ENCODE measurements at regions not wholly inside any gene's neighbourhood (a gene's known extent, or its start where the extent isn't known, plus 50 kb on each side); places are given as distances from the start of the nearest gene placed in this dataset.
"Not testable (repeated sequence)": the region's sequence is repeated elsewhere in the genome, so short reads cannot be mapped to it uniquely, and the experiment has no call there.

- no peak for DNase-seq
- H3K9me3 Mint-ChIP-seq, result no peaks in the 10 kb centered on the region
- no peaks in the 10 kb centered on the region for H3K27me3 Mint-ChIP-seq
- no peak overlapping the region for H3K4me3 Mint-ChIP-seq
- H3K4me1 Mint-ChIP-seq, result no peaks in the 10 kb centered on the region
- H3K36me3 Mint-ChIP-seq (ENCODE audit: low read depth), result no peaks in the 10 kb centered on the region
- CTCF ChIA-PET, result no interaction called here
- no peak overlapping the region for H3K27ac Mint-ChIP-seq
- POLR2A ChIA-PET, result no interaction called here
Measured at GRCh38 chrX:44785652-44786051, 58.2 kb upstream of the DUSP21 start.

- Mint-ChIP-seq H3K4me1 (no peaks in the 10 kb centered on the region), H3K36me3 (ENCODE audit: low read depth) (no peaks in the 10 kb centered on the region), H3K9me3 (no peaks in the 10 kb centered on the region), H3K27ac (no peak overlapping the region), H3K4me3 (no peak overlapping the region), H3K27me3 (no peaks in the 10 kb centered on the region)
- DNase-seq, result no peak
- ChIA-PET POLR2A (no interaction called here), CTCF (no interaction called here)
Measured at GRCh38 chrX:44784241-44784640, 59.6 kb upstream of the DUSP21 start.

- Mint-ChIP-seq H3K36me3 (ENCODE audit: low read depth) (no peaks in the 10 kb centered on the region), H3K9me3 (no peaks in the 10 kb centered on the region), H3K27ac (no peak overlapping the region), H3K27me3 (no peaks in the 10 kb centered on the region), H3K4me3 (no peak overlapping the region), H3K4me1 (no peaks in the 10 kb centered on the region)
- DNase-seq, result no peak
- CTCF ChIA-PET, result interaction anchor here (1.1 kb wide), 1 partner anchor 35 kb away, joined by 3 read pairs; no protein-coding TSS in a partner anchor
- POLR2A ChIA-PET, result no interaction called here
Measured at GRCh38 chrX:44778254-44778653, 65.6 kb upstream of the DUSP21 start.

- H3K36me3 Mint-ChIP-seq (ENCODE audit: low read depth), result no peaks in the 10 kb centered on the region
- H3K4me1 Mint-ChIP-seq, result no peaks in the 10 kb centered on the region
- no peaks in the 10 kb centered on the region for H3K27me3 Mint-ChIP-seq
- H3K27ac Mint-ChIP-seq, result no peak overlapping the region
- DNase-seq, result no peak
- ChIA-PET CTCF (no interaction called here), POLR2A (no interaction called here)
- no peak overlapping the region for H3K4me3 Mint-ChIP-seq
- no peaks in the 10 kb centered on the region for H3K9me3 Mint-ChIP-seq
Measured at GRCh38 chrX:44775726-44776125, 68.1 kb upstream of the DUSP21 start.

GRCh38 chrX:44774066-44774465 lies 69.8 kb upstream of the DUSP21 start:
- H3K4me3 Mint-ChIP-seq; CTCF ChIA-PET; DNase-seq; POLR2A ChIA-PET; H3K36me3 Mint-ChIP-seq (ENCODE audit: low read depth); H3K4me1 Mint-ChIP-seq; H3K9me3 Mint-ChIP-seq; H3K27me3 Mint-ChIP-seq; H3K27ac Mint-ChIP-seq: not testable (repeated sequence)

GRCh38 chrX:44770121-44770520 lies 73.7 kb upstream of the DUSP21 start:
- no peak overlapping the region for H3K4me3 Mint-ChIP-seq
- no peaks in the 10 kb centered on the region for H3K36me3 Mint-ChIP-seq (ENCODE audit: low read depth)
- POLR2A ChIA-PET, result no interaction called here
- CTCF ChIA-PET, result no interaction called here
- no peaks in the 10 kb centered on the region for H3K9me3 Mint-ChIP-seq
- DNase-seq, result no peak
- H3K27me3 Mint-ChIP-seq, result no peaks in the 10 kb centered on the region
- H3K4me1 Mint-ChIP-seq, result no peaks in the 10 kb centered on the region
- no peak overlapping the region for H3K27ac Mint-ChIP-seq

GRCh38 chrX:44767308-44767707 lies 76.5 kb upstream of the DUSP21 start:
- Mint-ChIP-seq H3K36me3 (ENCODE audit: low read depth) (no peaks in the 10 kb centered on the region), H3K27ac (no peak overlapping the region)

GRCh38 chrX:44765556-44765955 lies 78.3 kb upstream of the DUSP21 start:
- H3K27me3 Mint-ChIP-seq, result no peaks in the 10 kb centered on the region
- no peaks in the 10 kb centered on the region for H3K4me1 Mint-ChIP-seq
- ChIA-PET CTCF (no interaction called here), POLR2A (no interaction called here)
- H3K4me3 Mint-ChIP-seq, result no peak overlapping the region
- H3K9me3 Mint-ChIP-seq, result no peaks in the 10 kb centered on the region
- H3K27ac Mint-ChIP-seq, result no peak overlapping the region
- no peak for DNase-seq
- H3K36me3 Mint-ChIP-seq (ENCODE audit: low read depth), result no peaks in the 10 kb centered on the region

More at GRCh38 chrX:44767308-44767707, 76.5 kb upstream of the DUSP21 start:
- DNase-seq, result no peak
- CTCF ChIA-PET, result interaction anchor here (0.7 kb wide), 1 partner anchor 603 kb away, joined by 3 read pairs; no protein-coding TSS in a partner anchor
- no peaks in the 10 kb centered on the region for H3K4me1 Mint-ChIP-seq
- no peaks in the 10 kb centered on the region for H3K27me3 Mint-ChIP-seq
- H3K4me3 Mint-ChIP-seq, result no peak overlapping the region
- no peaks in the 10 kb centered on the region for H3K9me3 Mint-ChIP-seq
- POLR2A ChIA-PET, result no interaction called here

- Mint-ChIP-seq H3K27me3 (no peaks in the 10 kb centered on the region), H3K4me3 (no peak overlapping the region), H3K27ac (no peak overlapping the region), H3K36me3 (ENCODE audit: low read depth) (no peaks in the 10 kb centered on the region), H3K4me1 (no peaks in the 10 kb centered on the region), H3K9me3 (no peaks in the 10 kb centered on the region)
- CTCF ChIA-PET, result no interaction called here
- POLR2A ChIA-PET, result no interaction called here
- no peak for DNase-seq
Measured at GRCh38 chrX:44747969-44748368, 95.9 kb upstream of the DUSP21 start.

GRCh38 chrX:44747317-44747716 lies 96.5 kb upstream of the DUSP21 start:
- Mint-ChIP-seq H3K4me1 (no peaks in the 10 kb centered on the region), H3K36me3 (ENCODE audit: low read depth) (no peaks in the 10 kb centered on the region), H3K27me3 (no peaks in the 10 kb centered on the region), H3K4me3 (no peak overlapping the region), H3K27ac (no peak overlapping the region), H3K9me3 (no peaks in the 10 kb centered on the region)
- ChIA-PET CTCF (no interaction called here), POLR2A (no interaction called here)
- no peak for DNase-seq

- no peaks in the 10 kb centered on the region for H3K36me3 Mint-ChIP-seq (ENCODE audit: low read depth)
- no peaks in the 10 kb centered on the region for H3K9me3 Mint-ChIP-seq
- DNase-seq, result no peak
- no peaks in the 10 kb centered on the region for H3K4me1 Mint-ChIP-seq
- ChIA-PET POLR2A (no interaction called here), CTCF (no interaction called here)
- no peaks in the 10 kb centered on the region for H3K27me3 Mint-ChIP-seq
- no peak overlapping the region for H3K4me3 Mint-ChIP-seq
- no peak overlapping the region for H3K27ac Mint-ChIP-seq
Measured at GRCh38 chrX:44744799-44745198, 99.0 kb upstream of the DUSP21 start.

- H3K36me3 Mint-ChIP-seq (ENCODE audit: low read depth), result no peaks in the 10 kb centered on the region
- ChIA-PET POLR2A (no interaction called here), CTCF (no interaction called here)
- H3K27ac Mint-ChIP-seq, result no peak overlapping the region
- H3K9me3 Mint-ChIP-seq, result no peaks in the 10 kb centered on the region
- no peaks in the 10 kb centered on the region for H3K27me3 Mint-ChIP-seq
- no peak for DNase-seq
- H3K4me3 Mint-ChIP-seq, result no peak overlapping the region
- H3K4me1 Mint-ChIP-seq, result no peaks in the 10 kb centered on the region
Measured at GRCh38 chrX:44742480-44743155, 101.2 kb upstream of the DUSP21 start.

- H3K27ac Mint-ChIP-seq; DNase-seq; H3K27me3 Mint-ChIP-seq; H3K4me1 Mint-ChIP-seq; H3K36me3 Mint-ChIP-seq (ENCODE audit: low read depth); CTCF ChIA-PET; POLR2A ChIA-PET; H3K4me3 Mint-ChIP-seq; H3K9me3 Mint-ChIP-seq: not testable (repeated sequence)
Measured at GRCh38 chrX:44741859-44742258, 102.0 kb upstream of the DUSP21 start.

GRCh38 chrX:44741458-44741857 lies 102.4 kb upstream of the DUSP21 start:
- H3K27me3 Mint-ChIP-seq; H3K4me1 Mint-ChIP-seq; CTCF ChIA-PET; POLR2A ChIA-PET; H3K9me3 Mint-ChIP-seq; DNase-seq; H3K27ac Mint-ChIP-seq; H3K36me3 Mint-ChIP-seq (ENCODE audit: low read depth); H3K4me3 Mint-ChIP-seq: not testable (repeated sequence)

All from activated CD4-positive, alpha-beta T cell treated with anti-CD3 and anti-CD28 coated beads, Interleukin-2, amount 10 ng/mL, durations not matched to agents 7 days and 5 days (primary cell).